HCT116 (cell line): ENCODE measurements at regions not wholly inside any gene's neighbourhood (a gene's known extent, or its start where the extent isn't known, plus 50 kb on each side); places are given as distances from the start of the nearest gene placed in this dataset.

ENCODE experiments used
- ATAC-seq: fragments of 200-7000 bp; cut with Tn5 transposase; 2 replicates; pipeline ENCODE4 v1.9.1; 2020; ENCODE audit warnings: mild to moderate bottlenecking, moderate library complexity
- BruUV-seq: library from RNA; stranded (reverse); fragments of 400-500 nt; replicated peaks from 2 replicates; lab custom pipeline; 2021; lab: Mats Ljungman, UMichigan
- CTCF ChIA-PET: fragments of 300-600 bp; sonication (Branson Sonifier 250); formaldehyde crosslinking; loops from one replicate; lab custom pipeline; 2021; ENCODE audit warnings: antibody characterized with exemption; lab: Charles Lee
- POLR2A ChIA-PET: fragments of 300-600, 350-600 bp; sonication (Branson Sonifier 250); formaldehyde crosslinking; loops from one replicate; lab custom pipeline; 2021; ENCODE audit warnings: antibody characterized with exemption; lab: Charles Lee
- RAD21 ChIA-PET, 2 experiments: fragments of 300-600 bp; sonication (Branson Sonifier 250); formaldehyde crosslinking; loops; one replicate each; lab custom pipeline; 2023; ENCODE audit warnings: low total read pairs in 2 of 2; ENCODE audit not compliant: uncharacterized antibody in 2 of 2, unreplicated experiment in 2 of 2, low non-redundant PET in 1 of 2; lab: Charles Lee
- DNase-seq: peaks from one replicate; pipeline ENCODE4 v3.0.0-alpha.2; 2010; ENCODE audit warnings: low read depth, low spot score
- H2AFZ ChIP-seq: fragments of 200-600 bp; shearing (Covaris generic), sonication (generic); 2 replicates; pipeline ENCODE4 v1.6.1; 2017; ENCODE audit warnings: low read depth, mixed run types, mixed read lengths, antibody characterized with exemption, low read length; ENCODE audit not compliant: poor library complexity, severe bottlenecking
- H3K27ac ChIP-seq: 2 replicates; pipeline ENCODE4 v1.5.1; 2012; ENCODE audit warnings: low read depth, low read length
- H3K27me3 ChIP-seq: fragments of 200-600 bp; sonication (generic); 2 replicates; pipeline ENCODE4 v1.6.1; 2016; ENCODE audit warnings: mixed run types, low read length, mixed read lengths; ENCODE audit not compliant: insufficient read depth
- H3K36me3 ChIP-seq, 2 experiments: fragments of 200-500 bp in 1 of 2; fragments of 200-600 bp in 1 of 2; sonication (Bioruptor generic) in 1 of 2; sonication (generic) in 1 of 2; 2 replicates each; pipeline versions ENCODE4 v1.5.1 to v1.6.1; 2014 to 2016; ENCODE audit warnings: low read length in 2 of 2, inconsistent platforms in 1 of 2, mixed read lengths in 1 of 2, mixed run types in 1 of 2; ENCODE audit not compliant: insufficient read depth in 2 of 2, control insufficient read depth in 1 of 2
- H3K4me1 ChIP-seq, 2 experiments: fragments of 200-600 bp in 1 of 2; sonication (generic) in 1 of 2; 2 replicates each; pipeline versions ENCODE4 v1.5.1 to v1.6.1; 2012 to 2017; ENCODE audit warnings: low read length in 2 of 2, inconsistent platforms in 1 of 2, mild to moderate bottlenecking in 1 of 2, mixed read lengths in 1 of 2, mixed run types in 1 of 2, moderate library complexity in 1 of 2; ENCODE audit not compliant: insufficient read depth in 2 of 2, control insufficient read depth in 1 of 2
- H3K4me2 ChIP-seq: fragments of 200-600 bp; sonication (generic); 2 replicates; pipeline ENCODE4 v1.6.1; 2017; ENCODE audit warnings: mixed run types, low read length, mixed read lengths
- H3K4me3 ChIP-seq, 2 experiments: fragments of 200-600 bp in 1 of 2; sonication (generic) in 1 of 2; replicated peaks in 1 of 2; 2 replicates each; pipeline ENCODE4 v1.5.1; 2011 to 2016; ENCODE audit warnings: low read length in 2 of 2, control low read depth in 1 of 2, low read depth in 1 of 2, mild to moderate bottlenecking in 1 of 2, mixed read lengths in 1 of 2, mixed run types in 1 of 2
- H3K79me2 ChIP-seq: fragments of 200-600 bp; sonication (generic); 2 replicates; pipeline ENCODE4 v1.6.1; 2017; ENCODE audit warnings: mild to moderate bottlenecking, mixed run types, low read length, moderate library complexity, mixed read lengths; ENCODE audit not compliant: insufficient read depth
- H3K9ac ChIP-seq: fragments of 200-600 bp; sonication (generic); 2 replicates; pipeline ENCODE4 v1.6.1; 2016; ENCODE audit warnings: low read length, mixed read lengths
- H3K9me2 ChIP-seq: fragments of 200-600 bp; sonication (generic), shearing (Covaris generic); 2 replicates; pipeline ENCODE4 v1.6.1; 2017; ENCODE audit warnings: mixed run types, mild to moderate bottlenecking, moderate library complexity; ENCODE audit not compliant: insufficient read depth
- H3K9me3 ChIP-seq, 2 experiments: fragments of 200-500 bp in 1 of 2; fragments of 200-600 bp in 1 of 2; sonication (Bioruptor generic) in 1 of 2; sonication (generic) in 1 of 2; 2 replicates each; pipeline ENCODE4 v1.6.1; 2014 to 2017; ENCODE audit warnings: low read length in 2 of 2, mixed read lengths in 2 of 2, inconsistent platforms in 1 of 2, low read depth in 1 of 2, mild to moderate bottlenecking in 1 of 2, mixed run types in 1 of 2, moderate library complexity in 1 of 2; ENCODE audit not compliant: control insufficient read depth in 1 of 2, insufficient read depth in 1 of 2
- H4K20me1 ChIP-seq: fragments of 200-600 bp; sonication (generic), shearing (Covaris generic); 2 replicates; pipeline ENCODE4 v1.6.1; 2017; ENCODE audit warnings: mixed run types, mild to moderate bottlenecking, moderate library complexity; ENCODE audit not compliant: insufficient read depth
- CBX3 ChIP-seq: IDR thresholded peaks from 2 replicates; pipeline ENCODE4 v1.6.1; 2012; ENCODE audit warnings: low read depth
- CEBPB ChIP-seq: IDR thresholded peaks from 2 replicates; pipeline ENCODE4 v1.6.1; 2012; ENCODE audit warnings: low read depth
- EGR1 ChIP-seq: IDR thresholded peaks from 2 replicates; pipeline ENCODE4 v1.6.1; 2012; ENCODE audit warnings: low read depth
- ELF1 ChIP-seq: IDR thresholded peaks from 2 replicates; pipeline ENCODE4 v1.6.1; 2012; ENCODE audit warnings: low read depth, borderline replicate concordance
- EZH2 ChIP-seq: fragments of 200-600 bp; sonication (generic); IDR thresholded peaks from 2 replicates; pipeline ENCODE4 v1.6.1; 2017; ENCODE audit warnings: antibody characterized with exemption, mixed run types
- EZH2phosphoT487 ChIP-seq: fragments of 200-600 bp; IDR thresholded peaks from 2 replicates; pipeline ENCODE4 v1.6.1; 2018; ENCODE audit warnings: antibody characterized with exemption, borderline replicate concordance
- FOSL1 ChIP-seq: IDR thresholded peaks from 2 replicates; pipeline ENCODE4 v1.6.1; 2012; ENCODE audit warnings: low read depth
- POLR2A ChIP-seq: IDR thresholded peaks from 2 replicates; pipeline ENCODE4 v1.7.0; 2011; ENCODE audit warnings: borderline replicate concordance; ENCODE audit not compliant: insufficient read depth, insufficient read length; ENCODE audit errors: extremely low read depth
- POLR2AphosphoS5 ChIP-seq: IDR thresholded peaks from 2 replicates; pipeline ENCODE4 v1.6.1; 2011; ENCODE audit warnings: mild to moderate bottlenecking, low read depth, low read length, moderate library complexity
- RAD21 ChIP-seq: IDR thresholded peaks from 2 replicates; pipeline ENCODE4 v1.6.1; 2012; ENCODE audit warnings: low read depth, mild to moderate bottlenecking
- SIN3A ChIP-seq: IDR thresholded peaks from 2 replicates; pipeline ENCODE4 v1.6.1; 2012; ENCODE audit warnings: low read depth
- SP1 ChIP-seq: IDR thresholded peaks from 2 replicates; pipeline ENCODE4 v1.6.1; 2012; ENCODE audit warnings: low read depth
- SRF ChIP-seq: IDR thresholded peaks from 2 replicates; pipeline ENCODE4 v1.6.1; 2012; ENCODE audit warnings: low read depth
- ZFX ChIP-seq: fragments of 450-650 bp; IDR thresholded peaks from 2 replicates; pipeline ENCODE4 v1.6.1; 2017
- ZNF274 ChIP-seq: fragments of 200-500 bp; sonication (Bioruptor generic); IDR thresholded peaks from 2 replicates; pipeline ENCODE4 v1.6.1; 2014; ENCODE audit warnings: mild to moderate bottlenecking, low read depth, low read length, inconsistent platforms
- intact Hi-C: fragments of 100-400 bp; cut with micrococcal nuclease; formaldehyde crosslinking; loops from 2 replicates; pipeline ENCODE4 v1.10.0; 2022
- TF ChIP-seq, protein P1 (sequence below): IDR thresholded peaks from 2 replicates; pipeline ENCODE4 v1.6.1; 2011; ENCODE audit warnings: mild to moderate bottlenecking, low read length, moderate library complexity; ENCODE audit not compliant: insufficient replicate concordance; ENCODE audit errors: extremely low read depth
- TF ChIP-seq, protein P2 (sequence below): IDR thresholded peaks from 2 replicates; pipeline ENCODE4 v1.6.1; 2012; ENCODE audit warnings: low read depth
- TF ChIP-seq, protein P3 (sequence below): IDR thresholded peaks from 2 replicates; pipeline ENCODE4 v1.6.1; 2012
- TF ChIP-seq, protein P4 (sequence below): IDR thresholded peaks from 2 replicates; pipeline ENCODE4 v1.6.1; 2012
- TF ChIP-seq, protein P5 (sequence below), 3 experiments: fragments of 200-600 bp in 1 of 3; sonication (generic) in 1 of 3; IDR thresholded peaks in 2 of 3; conservative IDR thresholded peaks in 1 of 3; 2 replicates each; pipeline ENCODE4 v1.5.1; 2012 to 2017; ENCODE audit warnings: low read depth in 2 of 3, low read length in 2 of 3, antibody characterized with exemption in 1 of 3, borderline replicate concordance in 1 of 3, control low read depth in 1 of 3, mild to moderate bottlenecking in 1 of 3, mixed read lengths in 1 of 3, mixed run types in 1 of 3, moderate library complexity in 1 of 3; ENCODE audit not compliant: insufficient read depth in 1 of 3

DNA sequence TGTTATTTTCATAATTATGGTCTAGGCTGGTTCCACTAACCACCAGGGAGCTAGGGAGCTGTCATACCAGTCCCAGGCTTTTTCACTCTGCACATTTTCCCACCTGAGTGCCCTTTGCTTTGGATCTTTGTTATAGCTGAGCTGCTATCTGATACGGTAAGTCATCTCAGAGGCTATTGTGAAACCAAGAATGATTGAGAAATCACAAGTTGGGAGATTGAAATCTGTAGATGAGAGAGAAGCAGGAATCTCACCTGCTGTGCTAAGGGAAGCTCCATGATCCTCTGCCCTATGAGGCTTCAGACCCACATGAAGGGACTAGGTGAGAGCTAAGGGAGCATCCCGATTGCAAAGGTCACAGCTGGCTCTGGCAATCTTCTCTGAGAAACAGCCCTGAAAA, 307.8 kb downstream of the REEP3 start:
- BruUV-seq: no TSS peak
- Histone ChIP-seq H3K4me2 (no peak overlapping the region), H3K27me3 (no peaks in the 10 kb centered on the region)
- no peak for TF ChIP-seq ELF1
- TF ChIP-seq FOSL1: no peak
- TF ChIP-seq SP1: no peak
- TF ChIP-seq, protein P1, sequence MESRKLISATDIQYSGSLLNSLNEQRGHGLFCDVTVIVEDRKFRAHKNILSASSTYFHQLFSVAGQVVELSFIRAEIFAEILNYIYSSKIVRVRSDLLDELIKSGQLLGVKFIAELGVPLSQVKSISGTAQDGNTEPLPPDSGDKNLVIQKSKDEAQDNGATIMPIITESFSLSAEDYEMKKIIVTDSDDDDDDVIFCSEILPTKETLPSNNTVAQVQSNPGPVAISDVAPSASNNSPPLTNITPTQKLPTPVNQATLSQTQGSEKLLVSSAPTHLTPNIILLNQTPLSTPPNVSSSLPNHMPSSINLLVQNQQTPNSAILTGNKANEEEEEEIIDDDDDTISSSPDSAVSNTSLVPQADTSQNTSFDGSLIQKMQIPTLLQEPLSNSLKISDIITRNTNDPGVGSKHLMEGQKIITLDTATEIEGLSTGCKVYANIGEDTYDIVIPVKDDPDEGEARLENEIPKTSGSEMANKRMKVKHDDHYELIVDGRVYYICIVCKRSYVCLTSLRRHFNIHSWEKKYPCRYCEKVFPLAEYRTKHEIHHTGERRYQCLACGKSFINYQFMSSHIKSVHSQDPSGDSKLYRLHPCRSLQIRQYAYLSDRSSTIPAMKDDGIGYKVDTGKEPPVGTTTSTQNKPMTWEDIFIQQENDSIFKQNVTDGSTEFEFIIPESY: no peak
- no peak for TF ChIP-seq EZH2phosphoT487
- no peak for TF ChIP-seq SRF
- TF ChIP-seq ZFX: no peak
- TF ChIP-seq, protein P2, sequence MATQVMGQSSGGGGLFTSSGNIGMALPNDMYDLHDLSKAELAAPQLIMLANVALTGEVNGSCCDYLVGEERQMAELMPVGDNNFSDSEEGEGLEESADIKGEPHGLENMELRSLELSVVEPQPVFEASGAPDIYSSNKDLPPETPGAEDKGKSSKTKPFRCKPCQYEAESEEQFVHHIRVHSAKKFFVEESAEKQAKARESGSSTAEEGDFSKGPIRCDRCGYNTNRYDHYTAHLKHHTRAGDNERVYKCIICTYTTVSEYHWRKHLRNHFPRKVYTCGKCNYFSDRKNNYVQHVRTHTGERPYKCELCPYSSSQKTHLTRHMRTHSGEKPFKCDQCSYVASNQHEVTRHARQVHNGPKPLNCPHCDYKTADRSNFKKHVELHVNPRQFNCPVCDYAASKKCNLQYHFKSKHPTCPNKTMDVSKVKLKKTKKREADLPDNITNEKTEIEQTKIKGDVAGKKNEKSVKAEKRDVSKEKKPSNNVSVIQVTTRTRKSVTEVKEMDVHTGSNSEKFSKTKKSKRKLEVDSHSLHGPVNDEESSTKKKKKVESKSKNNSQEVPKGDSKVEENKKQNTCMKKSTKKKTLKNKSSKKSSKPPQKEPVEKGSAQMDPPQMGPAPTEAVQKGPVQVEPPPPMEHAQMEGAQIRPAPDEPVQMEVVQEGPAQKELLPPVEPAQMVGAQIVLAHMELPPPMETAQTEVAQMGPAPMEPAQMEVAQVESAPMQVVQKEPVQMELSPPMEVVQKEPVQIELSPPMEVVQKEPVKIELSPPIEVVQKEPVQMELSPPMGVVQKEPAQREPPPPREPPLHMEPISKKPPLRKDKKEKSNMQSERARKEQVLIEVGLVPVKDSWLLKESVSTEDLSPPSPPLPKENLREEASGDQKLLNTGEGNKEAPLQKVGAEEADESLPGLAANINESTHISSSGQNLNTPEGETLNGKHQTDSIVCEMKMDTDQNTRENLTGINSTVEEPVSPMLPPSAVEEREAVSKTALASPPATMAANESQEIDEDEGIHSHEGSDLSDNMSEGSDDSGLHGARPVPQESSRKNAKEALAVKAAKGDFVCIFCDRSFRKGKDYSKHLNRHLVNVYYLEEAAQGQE: no peak
- TF ChIP-seq, protein P3, sequence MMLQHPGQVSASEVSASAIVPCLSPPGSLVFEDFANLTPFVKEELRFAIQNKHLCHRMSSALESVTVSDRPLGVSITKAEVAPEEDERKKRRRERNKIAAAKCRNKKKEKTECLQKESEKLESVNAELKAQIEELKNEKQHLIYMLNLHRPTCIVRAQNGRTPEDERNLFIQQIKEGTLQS: no peak
- no peak for TF ChIP-seq SIN3A
- TF ChIP-seq CEBPB: no peak
- TF ChIP-seq RAD21: no peak
- TF ChIP-seq, protein P4, sequence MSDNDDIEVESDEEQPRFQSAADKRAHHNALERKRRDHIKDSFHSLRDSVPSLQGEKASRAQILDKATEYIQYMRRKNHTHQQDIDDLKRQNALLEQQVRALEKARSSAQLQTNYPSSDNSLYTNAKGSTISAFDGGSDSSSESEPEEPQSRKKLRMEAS: no peak
- TF ChIP-seq POLR2A: no peak
- no peak for TF ChIP-seq EZH2
- TF ChIP-seq EGR1: no peak
- TF ChIP-seq CBX3: no peak
- TF ChIP-seq POLR2AphosphoS5: no peak
- TF ChIP-seq ZNF274: no peak
- TF ChIP-seq, protein P5, sequence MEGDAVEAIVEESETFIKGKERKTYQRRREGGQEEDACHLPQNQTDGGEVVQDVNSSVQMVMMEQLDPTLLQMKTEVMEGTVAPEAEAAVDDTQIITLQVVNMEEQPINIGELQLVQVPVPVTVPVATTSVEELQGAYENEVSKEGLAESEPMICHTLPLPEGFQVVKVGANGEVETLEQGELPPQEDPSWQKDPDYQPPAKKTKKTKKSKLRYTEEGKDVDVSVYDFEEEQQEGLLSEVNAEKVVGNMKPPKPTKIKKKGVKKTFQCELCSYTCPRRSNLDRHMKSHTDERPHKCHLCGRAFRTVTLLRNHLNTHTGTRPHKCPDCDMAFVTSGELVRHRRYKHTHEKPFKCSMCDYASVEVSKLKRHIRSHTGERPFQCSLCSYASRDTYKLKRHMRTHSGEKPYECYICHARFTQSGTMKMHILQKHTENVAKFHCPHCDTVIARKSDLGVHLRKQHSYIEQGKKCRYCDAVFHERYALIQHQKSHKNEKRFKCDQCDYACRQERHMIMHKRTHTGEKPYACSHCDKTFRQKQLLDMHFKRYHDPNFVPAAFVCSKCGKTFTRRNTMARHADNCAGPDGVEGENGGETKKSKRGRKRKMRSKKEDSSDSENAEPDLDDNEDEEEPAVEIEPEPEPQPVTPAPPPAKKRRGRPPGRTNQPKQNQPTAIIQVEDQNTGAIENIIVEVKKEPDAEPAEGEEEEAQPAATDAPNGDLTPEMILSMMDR (IDR thresholded peaks at IDR 0.05 in 2 of 3, conservative IDR thresholded peaks at IDR 0.05 in 1 of 3; ENCODE audit: borderline replicate concordance in 1 of 3, insufficient read depth in 1 of 3, low read depth in 2 of 3, low read length in 2 of 3): no peak
- TF ChIP-seq, all 23 proteins: peak for 0
- Histone ChIP-seq H3K9ac (no peak overlapping the region), H3K36me3 (no peaks in the 10 kb centered on the region), H3K4me3 (no peak overlapping the region), H3K27ac (no peak overlapping the region), H2AFZ (no peak overlapping the region), H3K9me2 (no peaks in the 10 kb centered on the region), H3K9me3 (no peaks in the 10 kb centered on the region), H3K79me2 (no peaks in the 10 kb centered on the region), H4K20me1 (no peaks in the 10 kb centered on the region), H3K4me1 (no peaks in the 10 kb centered on the region)
- DNase-seq (no peak), ATAC-seq (no peak)
- ChIA-PET POLR2A (no interaction called here), RAD21 (interaction anchor here in 1 of 2 experiments (0.5 kb wide), 1 partner anchor 662 kb away, joined by 3 read pairs; no protein-coding TSS in a partner anchor), CTCF (interaction anchor here (1.0 kb wide), 1 partner anchor 9 kb away, joined by 6 read pairs; no protein-coding TSS in a partner anchor)
- intact Hi-C loops: no loop called here
